HG02970 (cell line): ENCODE measurements at regions not wholly inside any gene's neighbourhood (a gene's known extent, or its start where the extent isn't known, plus 50 kb on each side); places are given as distances from the start of the nearest gene placed in this dataset.

Experiments
- ATAC-seq: cut with Tn5 transposase; IDR thresholded peaks from one replicate; pipeline ENCODE4 v1.9.1; 2021; ENCODE audit warnings: mild to moderate bottlenecking, moderate library complexity, moderate number of reproducible peaks; ENCODE audit not compliant: unreplicated experiment, low FRiP score

DNA sequence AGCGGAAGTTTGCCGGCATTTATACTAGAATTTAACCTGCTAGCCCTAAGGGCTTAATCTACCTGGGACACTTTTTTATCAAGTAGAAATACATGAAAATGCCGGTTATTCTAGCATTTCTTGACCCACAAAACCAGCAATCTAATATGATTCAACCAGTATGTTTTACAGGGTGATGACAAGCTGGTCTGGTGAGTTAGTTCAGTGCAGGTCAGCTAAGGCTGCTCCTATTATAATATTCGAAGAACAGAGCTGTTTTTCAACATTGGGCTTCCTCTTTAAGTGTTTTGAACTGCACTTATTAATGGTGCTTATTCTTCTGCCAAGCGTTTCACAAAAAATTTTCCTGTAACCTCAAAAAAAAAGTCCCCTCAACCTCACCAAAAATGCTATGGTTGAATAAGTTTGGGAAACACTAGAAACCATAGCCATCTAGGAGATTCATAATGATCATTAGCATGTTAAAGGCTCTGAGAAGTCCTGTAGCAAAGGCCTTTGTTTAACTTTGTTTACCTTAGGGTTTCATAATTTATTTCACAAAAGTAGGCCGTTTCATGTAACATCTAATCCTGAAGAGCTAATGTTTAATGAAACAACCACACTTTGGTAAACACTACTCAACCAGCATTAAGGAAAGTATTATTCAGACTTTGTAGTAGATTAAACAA lies 526.6 kb downstream of the KLF12 start:
- no peak for ATAC-seq

DNA sequence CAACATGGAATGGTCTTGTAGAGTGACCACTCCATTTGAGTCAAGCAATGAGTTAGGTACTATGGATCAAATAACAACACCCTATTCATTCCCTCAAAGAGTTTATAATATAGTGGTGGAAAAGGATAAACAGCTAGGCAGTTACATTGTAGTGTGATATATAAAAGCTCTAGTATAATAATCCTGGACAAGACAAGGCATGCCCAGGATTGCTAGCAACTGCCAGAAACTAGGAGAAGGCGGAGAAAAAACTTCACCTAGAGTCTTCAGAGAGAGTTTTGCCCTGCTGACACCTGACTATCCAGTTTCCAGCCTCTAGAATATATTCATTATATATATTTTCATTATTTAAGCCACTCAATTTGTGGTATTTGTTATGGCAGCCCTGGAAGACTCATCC lies 530.6 kb downstream of the KLF12 start:
- ATAC-seq: no peak

DNA sequence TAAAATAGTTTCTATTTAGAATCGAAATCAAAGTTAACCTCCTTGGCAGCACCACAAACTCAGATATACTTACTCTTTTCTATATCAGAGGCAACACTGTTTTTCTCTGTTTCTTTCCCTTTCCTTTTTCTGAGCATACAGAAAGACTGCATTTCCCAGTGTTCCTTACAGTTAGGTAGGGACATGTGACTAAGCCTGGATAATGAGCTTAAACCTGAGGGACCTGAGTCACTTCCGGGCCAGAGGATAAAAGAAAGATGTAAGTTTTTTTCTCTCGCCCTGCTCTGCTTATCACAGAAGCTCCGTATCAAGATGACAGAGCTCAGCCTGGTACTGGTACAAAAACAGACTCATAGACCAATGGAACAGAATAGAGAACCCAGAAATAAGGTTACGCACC lies 531.9 kb downstream of the KLF12 start:
- ATAC-seq: no peak

- no peak for ATAC-seq
These were observed 532.5 kb downstream of the KLF12 start for GRCh38 chr13:73601708-73602107.

DNA sequence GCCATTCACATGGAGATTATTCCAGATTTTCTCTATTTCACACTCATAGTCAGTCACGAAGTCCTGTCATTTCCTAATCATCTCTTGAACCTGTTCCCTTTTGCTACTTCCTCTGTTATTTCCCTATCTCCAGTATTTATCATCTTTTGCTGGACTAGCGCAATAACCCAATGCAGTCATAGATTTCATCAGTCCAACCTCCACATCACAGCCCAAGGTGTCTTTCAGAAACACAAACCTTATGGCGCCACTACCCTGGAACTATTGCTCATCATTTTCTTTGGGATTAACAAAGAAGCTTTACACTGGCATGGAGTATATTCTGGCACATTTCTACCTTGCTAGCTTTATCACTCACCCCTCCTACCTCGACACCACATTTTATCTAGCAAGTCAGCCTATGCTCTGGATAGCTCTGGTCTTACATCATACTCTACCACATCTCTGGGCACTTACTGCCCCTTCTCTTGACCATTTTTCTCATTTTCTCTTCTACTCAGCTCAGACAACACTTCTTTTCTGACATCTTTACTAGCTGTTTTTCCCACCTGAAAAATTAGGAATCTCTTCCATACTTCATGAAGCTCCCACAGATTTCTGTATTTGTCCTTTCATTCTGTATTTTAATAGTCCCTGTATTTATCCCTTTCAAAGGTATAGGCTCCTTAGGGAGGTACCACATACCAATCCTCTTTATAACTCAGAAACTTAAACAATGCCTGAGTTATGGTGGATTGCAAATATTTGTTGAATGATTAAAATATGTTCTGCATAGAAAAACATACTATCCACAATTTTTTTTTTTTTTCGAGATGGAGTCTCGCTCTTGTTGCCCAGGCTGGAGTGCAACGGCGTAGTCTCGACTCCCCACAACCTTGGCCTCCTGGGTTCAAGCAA lies 534.7 kb downstream of the KLF12 start:
- no peak for ATAC-seq

- no peak for ATAC-seq
These were observed 536.0 kb downstream of the KLF12 start for GRCh38 chr13:73598020-73598712.

- no peak for ATAC-seq
These were observed 537.6 kb downstream of the KLF5 start for GRCh38 chr13:73596382-73596781.

DNA sequence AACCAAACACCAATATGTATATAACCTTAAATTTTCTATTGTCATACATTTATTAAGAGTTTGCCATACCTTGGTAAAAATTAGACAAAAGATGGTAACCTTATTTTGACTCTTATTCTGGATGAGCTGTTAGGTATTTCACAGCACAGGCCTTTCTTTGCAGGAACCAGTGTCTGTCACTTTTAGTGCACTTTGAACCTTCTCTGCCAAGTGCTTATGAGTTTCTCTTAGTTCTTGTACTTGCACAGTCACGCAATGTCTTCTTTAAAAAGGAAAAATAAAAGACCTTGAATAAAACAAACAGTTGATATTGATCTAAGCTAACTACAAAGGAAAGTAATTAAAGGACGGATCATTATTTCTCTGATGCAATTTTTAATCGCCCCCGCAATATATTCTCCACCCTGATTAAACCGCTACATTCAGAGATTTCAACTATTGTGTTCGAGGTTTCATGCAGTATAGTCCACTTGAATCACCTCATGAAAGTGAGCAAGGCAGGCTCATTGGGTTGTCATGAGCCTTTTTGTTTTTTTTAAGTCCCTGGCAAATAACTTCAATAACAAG lies 534.5 kb downstream of the KLF5 start:
- no peak for ATAC-seq

GRCh38 chr13:73591861-73592260 lies 533.1 kb downstream of the KLF5 start:
- no peak for ATAC-seq

DNA sequence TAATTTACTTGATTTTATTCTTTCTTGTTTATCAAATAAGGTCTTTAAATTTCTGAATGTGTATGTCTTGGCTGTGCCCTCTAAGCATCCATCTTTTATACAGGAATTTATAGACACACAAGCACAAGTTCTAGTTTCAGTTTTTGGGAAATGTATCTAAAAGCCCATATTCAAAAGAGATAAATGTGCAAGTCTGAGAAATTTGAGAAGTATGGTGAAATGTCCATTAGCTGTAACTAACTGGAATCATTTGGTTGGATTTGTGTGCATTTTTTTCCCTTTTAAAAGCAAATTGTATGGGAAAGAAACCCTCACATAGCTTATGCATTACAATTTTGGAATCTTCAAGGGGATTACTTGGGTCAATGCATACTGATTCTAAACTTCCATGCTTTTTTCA lies 532.0 kb downstream of the KLF5 start:
- no peak for ATAC-seq

DNA sequence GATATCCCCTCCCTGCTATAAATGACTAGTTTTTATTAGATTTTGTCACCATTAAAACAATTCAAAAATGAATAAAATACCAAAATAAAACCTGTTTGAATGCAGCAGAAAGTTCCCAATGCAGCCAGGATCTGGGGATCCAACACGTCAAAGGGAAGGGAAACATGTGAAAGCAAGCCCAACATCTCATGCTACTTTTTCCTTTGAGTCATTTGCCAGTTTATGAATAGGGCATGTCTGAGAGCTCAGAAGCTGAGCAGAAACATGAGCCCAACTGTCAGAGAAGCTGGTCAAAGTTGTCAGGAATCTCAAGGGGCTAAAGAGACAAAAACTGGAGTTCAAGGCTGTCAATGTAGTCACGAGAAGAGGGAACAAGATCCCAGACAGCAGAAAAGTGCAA lies 526.4 kb downstream of the KLF5 start:
- ATAC-seq: no peak

DNA sequence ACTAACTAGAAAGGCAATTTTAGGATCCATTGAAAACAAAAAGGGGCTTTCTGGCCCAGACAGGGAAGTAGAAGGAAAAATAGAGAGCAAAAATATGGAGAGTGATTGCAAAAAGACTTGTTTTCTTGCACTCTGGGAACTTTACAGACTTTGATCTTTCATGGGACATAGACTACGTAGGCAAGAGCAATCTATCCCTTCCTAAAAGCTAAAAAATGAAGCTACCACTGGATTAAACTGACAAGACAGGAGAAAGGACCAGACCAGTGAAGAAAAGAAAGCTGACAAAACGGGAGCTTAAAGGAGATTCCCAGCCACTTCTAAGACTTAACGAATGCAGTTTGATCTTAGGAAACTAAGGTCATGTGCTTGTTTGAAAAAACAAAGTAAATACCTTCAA lies 524.5 kb downstream of the KLF5 start:
- no peak for ATAC-seq

GRCh38 chr13:73580513-73581267 lies 521.9 kb downstream of the KLF5 start:
- ATAC-seq: no peak

GRCh38 chr13:73579574-73580274 lies 520.9 kb downstream of the KLF5 start:
- ATAC-seq: no peak

DNA sequence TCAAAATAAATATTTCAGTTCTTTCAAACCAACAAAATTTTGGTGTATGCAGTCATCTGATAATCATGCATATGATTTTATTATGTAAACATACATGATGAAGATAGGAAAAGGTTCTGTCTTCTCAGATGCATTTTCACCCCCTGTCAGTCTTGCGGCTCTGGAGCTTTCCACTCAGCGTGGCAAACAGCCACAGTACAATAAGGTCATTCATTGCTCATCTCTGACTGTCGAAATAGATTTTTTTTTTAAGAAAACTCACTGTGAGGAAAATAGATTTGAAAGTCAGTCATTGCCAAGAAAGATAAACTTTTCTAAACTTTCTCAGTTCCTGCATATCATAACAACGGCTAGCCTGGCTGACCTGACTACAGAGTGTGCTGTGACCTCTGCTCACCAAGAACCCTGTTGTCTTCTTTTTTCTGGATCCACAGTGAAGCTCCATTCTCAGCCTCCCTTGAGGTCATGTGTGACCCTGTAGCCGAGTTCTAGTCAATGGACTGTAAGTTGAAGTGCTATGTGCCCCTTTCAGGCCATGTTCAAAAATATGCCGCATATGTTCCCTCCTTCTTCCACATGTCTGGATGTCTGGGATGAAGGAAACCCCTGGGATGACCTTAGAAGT lies 519.6 kb downstream of the KLF5 start:
- no peak for ATAC-seq

DNA sequence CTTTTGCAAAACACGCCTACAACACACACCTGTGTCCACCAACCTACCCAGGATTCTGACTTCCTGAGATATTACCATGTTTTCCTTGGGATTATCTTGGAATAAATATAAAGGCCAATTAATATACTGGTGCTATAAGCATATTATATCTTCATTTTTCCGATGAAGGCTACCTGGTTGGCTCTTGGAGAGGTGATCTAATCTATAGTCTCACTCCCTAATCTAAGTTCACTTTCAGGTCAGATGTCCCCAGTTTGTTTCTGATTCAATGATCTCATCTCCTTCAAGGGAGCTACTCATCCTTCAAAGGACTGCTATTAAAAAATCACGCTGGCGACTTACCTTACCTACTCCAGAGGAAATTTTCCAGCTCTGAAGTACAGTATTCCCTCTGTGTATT lies 517.5 kb downstream of the KLF5 start:
- no peak for ATAC-seq

- ATAC-seq: no peak
These were observed 514.0 kb downstream of the KLF5 start for GRCh38 chr13:73572824-73573223.

GRCh38 chr13:73571376-73571775 lies 512.6 kb downstream of the KLF5 start:
- ATAC-seq: no peak

GRCh38 chr13:73556902-73557301 lies 498.1 kb downstream of the KLF5 start:
- no peak for ATAC-seq
